ENCODE measurements at regions not wholly inside any gene's neighbourhood (a gene's known extent, or its start where the extent isn't known, plus 50 kb on each side); places are given as distances from the start of the nearest gene placed in this dataset.

- H4K20me1 ChIP-seq (replicated peaks in 1 of 2; ENCODE audit: control insufficient read depth in 1 of 2, insufficient read depth in 2 of 2, low read length in 2 of 2) = no peaks in the 10 kb centered on the region
- H3K23me2 ChIP-seq (ENCODE audit: low read depth, low read length) = no peaks in the 10 kb centered on the region
- no peaks in the 10 kb centered on the region for H3K79me2 ChIP-seq (ENCODE audit: control insufficient read depth in 1 of 2, insufficient read depth in 2 of 2, low read length in 2 of 2)
- no peak overlapping the region for H3K23ac ChIP-seq (ENCODE audit: insufficient read length)
- H2BK15ac ChIP-seq (ENCODE audit: low read length) = no peak overlapping the region
- no peak overlapping the region for H3K27ac ChIP-seq (ENCODE audit: low read depth, low read length)
- 89% methylated on average over 3 of the region's 3 CpGs; no CpG with 5 or more reads in 1 of the 2 experiments for WGBS, 2 experiments (ENCODE audit: extremely low coverage in 1 of 2, insufficient coverage in 1 of 2, insufficient read length in 1 of 2, insufficient replicate concordance in 2 of 2, low coverage in 1 of 2, low lambda C conversion rate in 2 of 2, missing lambda C conversion rate in 1 of 2)
- H3K18ac ChIP-seq (ENCODE audit: extremely low read depth, low read length) = no peak overlapping the region
- H3K27me3 ChIP-seq (replicated peaks in 1 of 4; ENCODE audit: control insufficient read depth in 3 of 4, extremely low read depth in 1 of 4, insufficient read depth in 3 of 4, low read length in 3 of 4) = peaks cover 0 to 1% (median 0%) of the 10 kb centered on the region in 4 experiments; a peak in 1 of 7 replicates
- peaks cover 0 to 3% of the 10 kb centered on the region in 2 experiments; a peak in 1 of 4 replicates for H3K9me3 ChIP-seq (ENCODE audit: insufficient read depth in 2 of 2, low read depth in 1 of 2, low read length in 1 of 2)
- CTCF ChIA-PET (ENCODE audit: partially characterized antibody) = no interaction called here
- no peak overlapping the region for H2AK5ac ChIP-seq (ENCODE audit: low read depth, low read length)
- no peak overlapping the region for H3K4me3 ChIP-seq (ENCODE audit: extremely low read depth in 1 of 4, insufficient read depth in 2 of 4, low read depth in 3 of 4, low read length in 4 of 4)
- no peak overlapping the region for H4K91ac ChIP-seq (replicated peaks; ENCODE audit: insufficient read length, low read length)
- no peak overlapping the region for H2BK120ac ChIP-seq (replicated peaks; ENCODE audit: low read depth, low read length)
- H4K5ac ChIP-seq (ENCODE audit: insufficient read length, low read depth, low read length) = no peak overlapping the region
- DNase-seq (ENCODE audit: low read depth in 1 of 2, low spot score in 2 of 2) = no peak
- POLR2A ChIA-PET (ENCODE audit: partially characterized antibody) = no interaction called here
- H4K8ac ChIP-seq (ENCODE audit: extremely low read depth, insufficient read depth, low read length) = no peak overlapping the region
- H3K9ac ChIP-seq (replicated peaks in 1 of 4; ENCODE audit: extremely low read depth in 1 of 4, low read depth in 3 of 4, low read length in 3 of 4) = no peak overlapping the region
- H2AFZ ChIP-seq (ENCODE audit: low read length) = no peak overlapping the region
- no peak overlapping the region for H3K14ac ChIP-seq (ENCODE audit: insufficient read length)
- H2BK5ac ChIP-seq (ENCODE audit: low read depth, low read length) = no peak overlapping the region
- H3K79me1 ChIP-seq (ENCODE audit: low read depth, low read length) = no peaks in the 10 kb centered on the region
- FAIRE-seq = no peak
- H3K56ac ChIP-seq (replicated peaks; ENCODE audit: insufficient read length, low read depth, low read length) = no peak overlapping the region
- no peaks in the 10 kb centered on the region for H3K36me3 ChIP-seq (ENCODE audit: control insufficient read depth in 2 of 4, insufficient read depth in 4 of 4, low read length in 3 of 4)
- H2BK20ac ChIP-seq (ENCODE audit: low read length) = no peak overlapping the region
- H3K4me2 ChIP-seq (ENCODE audit: insufficient read depth in 1 of 2, low read depth in 2 of 2, low read length in 2 of 2) = no peak overlapping the region
- no peak overlapping the region for H3K4ac ChIP-seq (replicated peaks; ENCODE audit: insufficient read length, low read depth, low read length)
- no peak overlapping the region for H2BK12ac ChIP-seq (ENCODE audit: low read depth, low read length)
- H3K4me1 ChIP-seq (replicated peaks in 1 of 4; ENCODE audit: control insufficient read depth in 3 of 4, insufficient read depth in 4 of 4, low read length in 3 of 4) = no peaks in the 10 kb centered on the region
- TF ChIP-seq ZNF274 (IDR thresholded peaks at IDR 0.05; ENCODE audit: borderline replicate concordance, extremely low read depth, low read length) = no peak
- TF ChIP-seq SP1 (IDR thresholded peaks at IDR 0.05; ENCODE audit: low read depth, low read length) = no peak
- TF ChIP-seq SRF (IDR thresholded peaks at IDR 0.05; ENCODE audit: low read depth, low read length) = no peak
- no peak for TF ChIP-seq CREB1 (IDR thresholded peaks at IDR 0.05)
- TF ChIP-seq BCL11A (IDR thresholded peaks at IDR 0.05; ENCODE audit: low read depth in 2 of 2, low read length in 2 of 2) = no peak
- no peak for TF ChIP-seq POU5F1 (IDR thresholded peaks at IDR 0.05; ENCODE audit: low read depth, low read length)
- no peak for TF ChIP-seq EGR1 (IDR thresholded peaks at IDR 0.05; ENCODE audit: borderline replicate concordance, low read depth, low read length)
- no peak for TF ChIP-seq KDM5A (IDR thresholded peaks at IDR 0.05; ENCODE audit: low read length)
- TF ChIP-seq TAF7 (optimal IDR thresholded peaks at IDR 0.05; ENCODE audit: borderline replicate concordance, low read depth, low read length) = no peak
- TF ChIP-seq MAFK (IDR thresholded peaks at IDR 0.05; ENCODE audit: low read depth, low read length) = no peak
- TF ChIP-seq, protein P1, sequence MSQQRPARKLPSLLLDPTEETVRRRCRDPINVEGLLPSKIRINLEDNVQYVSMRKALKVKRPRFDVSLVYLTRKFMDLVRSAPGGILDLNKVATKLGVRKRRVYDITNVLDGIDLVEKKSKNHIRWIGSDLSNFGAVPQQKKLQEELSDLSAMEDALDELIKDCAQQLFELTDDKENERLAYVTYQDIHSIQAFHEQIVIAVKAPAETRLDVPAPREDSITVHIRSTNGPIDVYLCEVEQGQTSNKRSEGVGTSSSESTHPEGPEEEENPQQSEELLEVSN (IDR thresholded peaks at IDR 0.05) = no peak
- TF ChIP-seq USF2 (IDR thresholded peaks at IDR 0.05; ENCODE audit: low read length) = no peak
- TF ChIP-seq TCF12 (IDR thresholded peaks at IDR 0.05; ENCODE audit: low read depth, low read length) = no peak
- TF ChIP-seq PHF8 (conservative IDR thresholded peaks at IDR 0.05; ENCODE audit: low read depth, low read length) = no peak
Observed at GRCh38 chr13:103639326-103639725, 573.1 kb upstream of the SLC10A2 start.
